WTC11 (cell line): ENCODE measurements at regions not wholly inside any gene's neighbourhood (a gene's known extent, or its start where the extent isn't known, plus 50 kb on each side); places are given as distances from the start of the nearest gene placed in this dataset.

Experiments used
- ATAC-seq: fragments of 200-7000 bp; cut with Tn5 transposase; 2 replicates; pipeline ENCODE4 v1.10.0; 2021; ENCODE audit warnings: mild to moderate bottlenecking, moderate library complexity
- CTCF ChIA-PET: fragments of 300-600 bp; sonication (Branson Sonifier 250); formaldehyde crosslinking; loops from one replicate; lab custom pipeline; 2021; ENCODE audit warnings: antibody characterized with exemption; lab: Charles Lee
- POLR2A ChIA-PET: fragments of 350-600 bp; sonication (Branson Sonifier 250); formaldehyde crosslinking; loops from one replicate; lab custom pipeline; 2021; ENCODE audit warnings: antibody characterized with exemption; lab: Charles Lee
- DNase-seq: peaks from one replicate; pipeline ENCODE4 v3.0.0; 2021; ENCODE audit warnings: low spot score
- H3K27ac Mint-ChIP-seq: 2 replicates; pipeline ENCODE4 v1.8.0; 2021; ENCODE audit warnings: mixed read lengths
- H3K27me3 Mint-ChIP-seq: 2 replicates; pipeline ENCODE4 v1.8.0; 2021; ENCODE audit warnings: low read depth, mild to moderate bottlenecking, moderate library complexity, mixed read lengths
- H3K36me3 Mint-ChIP-seq: 2 replicates; pipeline ENCODE4 v1.8.0; 2021; ENCODE audit warnings: mixed read lengths
- H3K4me1 Mint-ChIP-seq: 2 replicates; pipeline ENCODE4 v1.8.0; 2022; ENCODE audit warnings: mixed read lengths
- H3K4me3 Mint-ChIP-seq: 2 replicates; pipeline ENCODE4 v1.8.0; 2021; ENCODE audit warnings: mild to moderate bottlenecking, moderate library complexity, mixed read lengths
- H3K9me3 Mint-ChIP-seq: 2 replicates; pipeline ENCODE4 v1.8.0; 2021; ENCODE audit warnings: mixed read lengths
- ATF1 ChIP-seq: sonication (generic); formaldehyde crosslinking; IDR thresholded peaks from 2 replicates; pipeline ENCODE4 v1.8.1; 2023; ENCODE audit warnings: mild to moderate bottlenecking, moderate library complexity, missing genetic modification reagents
- CREM ChIP-seq: sonication (generic); formaldehyde crosslinking; IDR thresholded peaks from 2 replicates; pipeline ENCODE4 v1.8.1; 2022; ENCODE audit warnings: mild to moderate bottlenecking, missing genetic modification reagents, moderate library complexity
- ETV6 ChIP-seq: sonication (generic); formaldehyde crosslinking; IDR thresholded peaks from 2 replicates; pipeline ENCODE4 v1.8.1; 2022; ENCODE audit warnings: mild to moderate bottlenecking, missing genetic modification reagents
- FOXP1 ChIP-seq: sonication (generic); formaldehyde crosslinking; IDR thresholded peaks from 2 replicates; pipeline ENCODE4 v1.8.0; 2022; ENCODE audit warnings: missing genetic modification reagents, mild to moderate bottlenecking, moderate library complexity, borderline replicate concordance
- GABPB1 ChIP-seq: sonication (generic); formaldehyde crosslinking; IDR thresholded peaks from 2 replicates; pipeline ENCODE4 v1.8.1; 2023; ENCODE audit warnings: mild to moderate bottlenecking, missing genetic modification reagents
- MYBL2 ChIP-seq: sonication (generic); formaldehyde crosslinking; IDR thresholded peaks from 2 replicates; pipeline ENCODE4 v1.8.1; 2023; ENCODE audit warnings: mild to moderate bottlenecking, moderate library complexity, missing genetic modification reagents
- NR2C2 ChIP-seq: sonication (generic); formaldehyde crosslinking; IDR thresholded peaks from 2 replicates; pipeline ENCODE4 v1.8.0; 2022; ENCODE audit warnings: mild to moderate bottlenecking, missing genetic modification reagents
- PREB ChIP-seq: sonication (generic); formaldehyde crosslinking; IDR thresholded peaks from 2 replicates; pipeline ENCODE4 v1.8.1; 2022; ENCODE audit warnings: mild to moderate bottlenecking, missing genetic modification reagents, moderate library complexity, borderline replicate concordance
- RELA ChIP-seq: sonication (generic); formaldehyde crosslinking; IDR thresholded peaks from 2 replicates; pipeline ENCODE4 v1.8.1; 2022; ENCODE audit warnings: missing genetic modification reagents, mild to moderate bottlenecking, borderline replicate concordance
- SOX15 ChIP-seq: fragments of 250-450 bp; sonication (Bioruptor Pico); IDR thresholded peaks from 2 replicates; pipeline ENCODE4 v1.9.0; 2021; ENCODE audit warnings: mild to moderate bottlenecking
- SP1 ChIP-seq: sonication (generic); formaldehyde crosslinking; conservative IDR thresholded peaks from 2 replicates; pipeline ENCODE4 v1.8.1; 2022; ENCODE audit warnings: missing genetic modification reagents
- ZMAT4 ChIP-seq: fragments of 250-450 bp; sonication (Bioruptor Pico); IDR thresholded peaks from 2 replicates; pipeline ENCODE4 v1.9.0; 2021; ENCODE audit warnings: mild to moderate bottlenecking
- ZNF121 ChIP-seq: sonication (generic); formaldehyde crosslinking; IDR thresholded peaks from 2 replicates; pipeline ENCODE4 v1.8.0; 2023; ENCODE audit warnings: missing genetic modification reagents
- ZNF281 ChIP-seq: sonication (generic); formaldehyde crosslinking; IDR thresholded peaks from 2 replicates; pipeline ENCODE4 v1.8.0; 2023; ENCODE audit warnings: mild to moderate bottlenecking, missing genetic modification reagents
- TF ChIP-seq, protein P1 (sequence below): sonication (generic); formaldehyde crosslinking; IDR thresholded peaks from 2 replicates; pipeline ENCODE4 v1.8.0; 2022; ENCODE audit warnings: mild to moderate bottlenecking, missing genetic modification reagents
- TF ChIP-seq, protein P2 (sequence below): sonication (generic); formaldehyde crosslinking; IDR thresholded peaks from 2 replicates; pipeline ENCODE4 v1.8.1; 2022; ENCODE audit warnings: mild to moderate bottlenecking, moderate library complexity, missing genetic modification reagents

DNA sequence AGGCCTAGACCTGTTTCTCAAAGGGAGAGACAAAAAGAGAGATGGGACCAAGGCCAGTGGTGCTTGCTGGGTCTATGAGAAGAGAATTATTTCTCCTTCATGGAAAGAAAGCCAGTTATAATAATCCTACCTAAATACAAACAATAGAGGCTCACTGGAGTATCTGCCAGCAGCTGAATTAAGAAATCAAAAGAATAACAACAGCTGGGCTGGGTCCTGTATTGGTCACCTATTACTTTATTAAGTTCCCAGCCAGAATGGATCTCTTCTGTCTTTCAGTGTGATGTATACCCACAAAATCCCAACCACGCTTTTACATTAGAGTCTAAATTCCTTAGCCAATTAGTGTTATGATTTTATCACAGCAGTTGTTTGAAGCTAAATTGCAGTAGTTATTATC is 297.8 kb upstream of the DACH1 start:
- POLR2A ChIA-PET, result no interaction called here
- peaks cover 3% of the 10 kb centered on the region; the same call in 1 of the 2 replicates for H3K4me1 Mint-ChIP-seq
- CTCF ChIA-PET, result no interaction called here
- no peaks in the 10 kb centered on the region for H3K27me3 Mint-ChIP-seq
- H3K27ac Mint-ChIP-seq, result no peak overlapping the region
- no peak for ATAC-seq
- no peak for DNase-seq
- no peaks in the 10 kb centered on the region for H3K36me3 Mint-ChIP-seq
- 0 out of 2 replicates have a peak, but pooled peaks cover 3% of the 10 kb centered on the region for H3K9me3 Mint-ChIP-seq
- no peak overlapping the region for H3K4me3 Mint-ChIP-seq
- TF ChIP-seq ZNF281 (CRISPR knock-in tag), result no peak
- no peak for TF ChIP-seq ZNF121 (CRISPR knock-in tag)
- TF ChIP-seq GABPB1 (CRISPR knock-in tag), result no peak

DNA sequence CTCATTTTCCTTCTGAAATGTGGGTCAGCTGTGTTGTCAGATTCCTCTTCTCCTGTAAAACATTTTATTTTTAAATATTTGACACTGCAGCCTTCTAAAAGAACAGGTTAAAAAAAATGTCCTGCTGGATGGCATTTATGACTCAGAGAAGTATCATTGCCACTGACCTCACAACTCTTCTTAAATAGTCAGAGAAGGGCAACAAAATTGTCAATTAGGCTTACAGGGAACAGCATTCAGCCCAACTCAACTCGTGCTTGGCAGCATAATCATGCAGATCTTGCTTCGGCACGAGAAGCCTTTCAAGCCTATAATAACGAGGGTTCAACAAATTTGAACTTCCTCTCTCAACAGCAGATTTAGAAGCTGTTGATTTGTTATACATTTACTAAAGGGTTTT is 296.7 kb upstream of the DACH1 start:
- H3K4me1 Mint-ChIP-seq, result peaks cover 3% of the 10 kb centered on the region; the same call in 1 of the 2 replicates
- H3K9me3 Mint-ChIP-seq, result 0 out of 2 replicates have a peak, but pooled peaks cover 3% of the 10 kb centered on the region
- H3K4me3 Mint-ChIP-seq, result no peak overlapping the region
- ChIA-PET CTCF (no interaction called here), POLR2A (no interaction called here)
- no peaks in the 10 kb centered on the region for H3K27me3 Mint-ChIP-seq
- no peak for TF ChIP-seq RELA (CRISPR knock-in tag)
- TF ChIP-seq ATF1, result no peak
- no peak for TF ChIP-seq SP1
- TF ChIP-seq MYBL2 (CRISPR knock-in tag), result no peak
- TF ChIP-seq ZMAT4 (CRISPR knock-in tag), result no peak
- no peak for TF ChIP-seq SOX15 (CRISPR knock-in tag)
- TF ChIP-seq GABPB1 (CRISPR knock-in tag), result no peak
- TF ChIP-seq ZNF281 (CRISPR knock-in tag), result no peak
- no peak for TF ChIP-seq NR2C2 (CRISPR knock-in tag)
- TF ChIP-seq ETV6, result no peak
- TF ChIP-seq, protein P1, sequence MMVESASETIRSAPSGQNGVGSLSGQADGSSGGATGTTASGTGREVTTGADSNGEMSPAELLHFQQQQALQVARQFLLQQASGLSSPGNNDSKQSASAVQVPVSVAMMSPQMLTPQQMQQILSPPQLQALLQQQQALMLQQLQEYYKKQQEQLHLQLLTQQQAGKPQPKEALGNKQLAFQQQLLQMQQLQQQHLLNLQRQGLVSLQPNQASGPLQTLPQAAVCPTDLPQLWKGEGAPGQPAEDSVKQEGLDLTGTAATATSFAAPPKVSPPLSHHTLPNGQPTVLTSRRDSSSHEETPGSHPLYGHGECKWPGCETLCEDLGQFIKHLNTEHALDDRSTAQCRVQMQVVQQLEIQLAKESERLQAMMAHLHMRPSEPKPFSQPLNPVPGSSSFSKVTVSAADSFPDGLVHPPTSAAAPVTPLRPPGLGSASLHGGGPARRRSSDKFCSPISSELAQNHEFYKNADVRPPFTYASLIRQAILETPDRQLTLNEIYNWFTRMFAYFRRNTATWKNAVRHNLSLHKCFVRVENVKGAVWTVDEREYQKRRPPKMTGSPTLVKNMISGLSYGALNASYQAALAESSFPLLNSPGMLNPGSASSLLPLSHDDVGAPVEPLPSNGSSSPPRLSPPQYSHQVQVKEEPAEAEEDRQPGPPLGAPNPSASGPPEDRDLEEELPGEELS (CRISPR knock-in tag), result no peak
- no peak for ATAC-seq
- no peak for DNase-seq
- no peaks in the 10 kb centered on the region for H3K36me3 Mint-ChIP-seq
- no peak overlapping the region for H3K27ac Mint-ChIP-seq

GRCh38 chr13:72160977-72161376 is 294.0 kb upstream of the DACH1 start:
- Mint-ChIP-seq H3K36me3 (no peaks in the 10 kb centered on the region), H3K4me3 (no peak overlapping the region), H3K9me3 (0 out of 2 replicates have a peak, but pooled peaks cover 3% of the 10 kb centered on the region), H3K27me3 (no peaks in the 10 kb centered on the region), H3K27ac (no peak overlapping the region), H3K4me1 (peaks cover 3% of the 10 kb centered on the region; the same call in 1 of the 2 replicates)
- CTCF ChIA-PET, result no interaction called here
- POLR2A ChIA-PET, result no interaction called here
- DNase-seq (no peak), ATAC-seq (no peak)
- TF ChIP-seq ZNF281 (CRISPR knock-in tag), result no peak
- no peak for TF ChIP-seq CREM (CRISPR knock-in tag)
- TF ChIP-seq, protein P2, sequence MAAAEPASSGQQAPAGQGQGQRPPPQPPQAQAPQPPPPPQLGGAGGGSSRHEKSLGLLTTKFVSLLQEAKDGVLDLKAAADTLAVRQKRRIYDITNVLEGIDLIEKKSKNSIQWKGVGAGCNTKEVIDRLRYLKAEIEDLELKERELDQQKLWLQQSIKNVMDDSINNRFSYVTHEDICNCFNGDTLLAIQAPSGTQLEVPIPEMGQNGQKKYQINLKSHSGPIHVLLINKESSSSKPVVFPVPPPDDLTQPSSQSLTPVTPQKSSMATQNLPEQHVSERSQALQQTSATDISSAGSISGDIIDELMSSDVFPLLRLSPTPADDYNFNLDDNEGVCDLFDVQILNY (CRISPR knock-in tag), result no peak
- no peak for TF ChIP-seq FOXP1 (CRISPR knock-in tag)
- no peak for TF ChIP-seq NR2C2 (CRISPR knock-in tag)
- TF ChIP-seq PREB (CRISPR knock-in tag), result no peak
